ENCODE measurements at regions not wholly inside any gene's neighbourhood (a gene's known extent, or its start where the extent isn't known, plus 50 kb on each side); places are given as distances from the start of the nearest gene placed in this dataset.
"Not testable (repeated sequence)": the region's sequence is repeated elsewhere in the genome, so short reads cannot be mapped to it uniquely, and the experiment has no call there.

DNA sequence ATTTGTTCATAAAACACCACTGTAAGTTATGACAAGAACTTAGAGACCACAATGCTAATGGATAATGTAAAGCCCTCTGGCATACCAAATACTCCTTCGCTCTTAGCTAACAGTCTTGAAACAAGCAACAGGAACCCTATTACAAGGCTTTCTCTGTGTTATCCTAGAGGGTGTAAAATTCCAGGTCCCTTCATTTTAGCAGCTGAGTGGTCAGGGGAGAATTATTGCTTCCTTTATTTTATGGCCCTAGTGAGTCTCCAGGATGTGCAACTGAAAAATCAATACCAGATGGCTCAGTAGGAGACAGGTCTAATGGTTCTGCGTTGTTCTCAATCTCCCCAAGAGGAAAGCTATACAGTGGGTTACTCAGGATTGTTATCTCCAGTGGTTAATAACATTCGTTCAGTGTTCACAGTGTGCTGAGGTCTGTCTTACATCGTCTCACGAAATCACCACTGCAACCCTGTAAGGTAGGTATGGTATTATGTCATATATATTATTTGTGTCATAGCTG is 172.7 kb upstream of the CNOT2 start:
- no peak for FAIRE-seq

DNA sequence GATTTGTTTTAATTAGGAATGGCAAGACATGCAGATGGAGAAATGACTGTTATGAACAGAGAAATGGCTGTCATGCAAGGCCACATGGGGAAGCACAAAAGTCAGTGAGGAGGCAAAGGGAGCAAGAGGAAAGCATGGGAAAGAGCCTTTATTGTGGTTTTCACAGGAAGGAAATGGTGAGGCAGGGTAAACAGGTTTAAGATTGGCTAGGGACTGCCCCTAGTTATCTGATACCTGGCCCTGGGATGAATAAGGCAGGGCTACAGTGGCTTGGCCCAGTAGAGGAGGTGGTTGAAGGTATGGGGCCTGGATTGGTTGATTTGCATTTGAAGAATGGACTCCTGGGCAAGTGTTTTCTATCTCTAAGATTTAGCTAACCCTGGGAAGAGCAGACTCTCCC is 168.7 kb upstream of the CNOT2 start:
- FAIRE-seq: no peak

DNA sequence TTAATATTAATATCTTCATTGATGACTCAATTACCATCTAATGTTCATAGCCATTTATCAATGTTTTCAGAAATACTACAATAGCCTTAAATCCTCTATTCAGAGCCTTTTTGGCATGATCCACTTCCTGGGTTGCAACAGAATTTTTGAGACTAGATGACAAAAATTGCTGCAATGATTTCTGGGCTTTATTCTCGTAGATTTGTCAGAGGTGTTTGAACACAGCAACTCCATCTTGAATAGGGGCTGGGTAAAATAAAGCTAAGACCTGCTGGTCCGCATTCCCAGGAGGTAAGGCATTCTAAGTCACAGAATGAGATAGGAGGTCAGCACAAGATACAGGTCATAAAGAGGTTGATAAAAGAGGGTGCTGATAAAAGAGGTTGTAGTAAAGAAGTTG is 165.8 kb upstream of the CNOT2 start:
- FAIRE-seq: no peak

DNA sequence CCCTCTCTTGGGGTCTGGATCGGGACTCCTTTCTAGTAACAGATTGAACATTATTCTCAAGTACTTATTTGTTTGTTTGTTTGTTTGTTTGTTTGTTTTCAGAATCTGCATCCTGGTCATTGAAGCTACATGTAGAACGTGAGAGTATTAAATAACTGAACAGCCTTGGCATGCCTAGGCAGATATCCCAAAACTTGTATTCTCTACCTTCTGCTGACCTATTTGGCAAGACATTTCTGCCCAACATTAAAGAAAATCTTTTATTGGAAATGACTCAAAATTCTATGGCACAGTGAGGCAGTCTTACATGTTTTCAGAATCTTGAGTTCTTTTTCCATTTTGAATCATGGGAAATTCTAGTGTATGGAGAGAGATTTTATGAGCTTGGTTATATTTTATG is 165.1 kb upstream of the CNOT2 start:
- no peak for FAIRE-seq

DNA sequence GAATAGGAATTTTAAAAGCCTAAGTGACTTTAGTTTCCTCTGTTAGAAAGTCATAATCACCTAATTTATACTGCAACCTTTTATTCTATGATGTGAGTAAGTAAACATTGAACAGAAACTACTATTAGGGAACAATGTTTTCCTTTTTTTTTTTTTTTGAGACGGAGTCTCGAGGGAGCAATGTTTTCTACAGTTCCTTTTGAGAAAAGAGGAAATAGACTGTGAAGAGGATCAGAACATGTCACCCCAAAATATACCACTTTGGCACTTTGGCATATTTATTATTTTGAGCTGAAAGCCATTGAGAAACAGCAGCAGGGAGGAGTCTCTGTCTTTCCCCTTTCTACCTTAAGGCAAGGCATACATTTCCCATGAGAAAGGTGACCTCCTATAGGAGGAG is 162.7 kb upstream of the CNOT2 start:
- no peak for FAIRE-seq

DNA sequence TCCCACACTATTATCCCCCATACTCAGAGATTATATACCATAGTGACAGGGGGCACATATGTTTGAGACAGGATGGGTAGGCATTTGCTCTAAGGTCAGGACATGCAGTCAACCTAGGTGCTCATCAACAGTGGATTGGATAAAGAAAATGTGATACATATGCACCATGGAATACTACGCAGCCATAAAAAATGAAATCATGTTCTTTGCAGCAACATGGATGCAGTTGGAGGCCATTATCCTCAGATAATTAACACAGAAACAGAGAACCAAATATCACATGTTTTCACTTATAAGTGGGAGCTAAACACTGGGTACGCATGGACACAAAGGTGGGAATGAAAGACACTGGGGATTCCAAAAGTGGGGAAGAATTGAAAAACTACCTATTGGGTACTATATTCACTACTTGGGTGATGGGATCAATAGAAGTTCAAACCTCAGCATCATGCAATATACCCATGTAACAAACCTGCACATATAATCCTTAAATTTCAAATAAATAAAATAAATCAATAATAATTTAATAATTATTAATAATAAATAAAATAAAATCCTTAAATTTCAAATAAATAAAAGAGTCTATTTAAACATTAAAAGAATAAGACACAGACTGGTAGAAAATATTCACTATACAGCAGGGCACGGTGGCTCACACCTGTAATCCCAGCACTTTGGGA is 160.1 kb upstream of the CNOT2 start:
- no peak for FAIRE-seq

DNA sequence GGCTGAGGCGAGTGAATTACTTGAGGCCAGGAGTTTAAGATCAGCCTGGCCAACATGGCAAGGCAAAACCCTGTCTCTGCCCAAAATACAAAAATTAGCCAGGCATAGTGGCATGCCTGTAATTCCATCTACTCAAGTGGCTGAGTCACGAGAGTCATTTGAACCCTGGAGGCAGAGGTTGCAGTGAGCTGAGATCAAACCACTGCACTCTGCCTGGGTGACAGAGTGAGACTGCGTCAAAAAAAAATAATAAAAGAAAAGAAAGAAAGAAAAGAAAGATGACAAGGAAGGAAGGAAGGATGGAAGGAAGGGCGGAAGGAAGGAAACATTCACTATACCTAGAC is 159.6 kb upstream of the CNOT2 start:
- FAIRE-seq: no peak

DNA sequence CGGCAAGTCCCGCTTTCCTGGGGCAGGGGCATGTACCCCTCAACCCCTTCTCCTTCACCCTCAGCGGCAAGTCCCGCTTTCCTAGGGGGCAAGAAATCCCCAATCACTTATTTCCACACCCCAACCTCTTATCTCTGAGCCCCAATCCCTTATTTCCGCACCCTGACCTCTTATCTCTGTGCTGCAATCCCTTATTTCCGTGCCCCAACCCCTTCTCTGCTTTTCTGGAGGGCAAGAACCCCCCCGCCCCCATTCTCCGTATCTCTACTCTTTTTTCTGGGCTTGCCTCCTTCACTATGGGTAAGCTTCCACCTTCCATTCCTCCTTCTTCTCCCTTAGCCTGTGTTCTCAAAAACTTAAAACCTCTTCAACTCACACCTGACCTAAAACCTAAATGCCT is 156.9 kb upstream of the CNOT2 start:
- not testable (repeated sequence) for FAIRE-seq

DNA sequence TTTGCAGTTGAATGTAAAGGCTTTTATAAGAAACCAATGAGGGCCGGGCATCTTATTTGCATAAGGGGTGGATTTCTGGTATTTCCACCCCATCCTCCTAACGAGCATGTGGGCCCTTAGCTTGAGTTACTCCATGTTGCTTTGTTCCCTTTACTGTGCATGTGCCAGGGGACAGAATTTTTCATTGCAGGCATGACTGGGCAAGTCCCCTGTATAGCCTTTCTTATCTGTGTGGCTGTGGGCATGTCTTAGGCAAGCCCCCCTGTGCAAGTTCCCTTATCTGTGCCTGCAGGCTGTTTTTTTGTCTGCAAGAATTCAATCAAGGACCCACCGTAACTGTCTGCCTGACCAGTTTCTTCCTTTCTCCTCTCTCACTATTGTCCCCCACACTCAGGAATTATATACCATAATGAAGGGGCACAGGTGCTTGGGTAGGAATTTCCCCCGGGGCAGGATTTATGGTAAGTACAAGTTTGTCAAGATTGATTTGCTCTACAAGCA is 152.2 kb upstream of the CNOT2 start:
- FAIRE-seq: no peak

DNA sequence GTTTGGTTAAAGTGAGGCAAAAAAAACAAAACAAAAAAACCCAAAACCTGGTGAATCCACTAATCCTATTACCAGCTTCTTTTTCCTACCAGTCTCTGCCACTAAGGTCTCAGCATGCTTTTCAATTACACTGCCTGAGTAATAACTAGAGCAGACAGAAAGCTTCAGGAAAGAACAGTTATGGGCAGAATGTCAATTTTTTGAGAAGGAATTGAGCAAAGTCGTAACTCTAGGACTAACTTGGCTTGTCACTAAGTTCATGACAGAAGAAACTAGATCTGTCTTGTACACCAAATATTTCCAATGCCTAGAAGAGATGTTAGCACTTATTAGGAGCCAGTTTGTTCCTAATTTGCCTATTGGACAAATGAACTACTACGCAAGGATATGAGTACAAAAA is 148.8 kb upstream of the CNOT2 start:
- no peak for FAIRE-seq

DNA sequence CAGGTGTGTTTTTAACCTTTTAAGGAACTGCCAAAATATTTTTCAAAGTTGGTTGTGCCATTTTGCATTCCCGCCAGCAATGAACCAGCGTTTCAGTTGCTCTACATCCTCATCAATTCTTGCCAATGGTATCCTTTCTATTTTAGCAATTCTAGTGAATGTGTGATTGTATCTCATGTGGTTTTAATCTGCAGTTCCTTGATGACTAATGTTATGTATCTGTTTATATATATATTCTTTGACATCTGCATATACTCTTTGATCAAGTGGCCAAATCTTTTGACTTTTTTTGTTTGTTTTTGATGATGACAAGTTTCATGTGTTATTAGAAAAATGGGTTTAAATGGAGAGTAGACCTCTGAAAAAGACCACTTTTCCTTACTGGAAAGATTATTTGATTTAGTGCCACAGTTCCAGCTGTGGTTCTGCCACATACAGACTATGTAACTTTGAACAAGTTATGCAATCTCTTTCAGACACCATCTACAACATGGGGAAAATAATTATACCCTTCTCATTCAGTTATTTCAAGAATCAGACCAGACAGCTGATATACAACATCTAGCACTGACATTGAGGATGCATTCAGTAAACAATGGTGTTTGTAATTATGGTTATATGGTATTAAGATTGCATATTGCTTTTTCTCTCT is 146.3 kb upstream of the CNOT2 start:
- FAIRE-seq: no peak

DNA sequence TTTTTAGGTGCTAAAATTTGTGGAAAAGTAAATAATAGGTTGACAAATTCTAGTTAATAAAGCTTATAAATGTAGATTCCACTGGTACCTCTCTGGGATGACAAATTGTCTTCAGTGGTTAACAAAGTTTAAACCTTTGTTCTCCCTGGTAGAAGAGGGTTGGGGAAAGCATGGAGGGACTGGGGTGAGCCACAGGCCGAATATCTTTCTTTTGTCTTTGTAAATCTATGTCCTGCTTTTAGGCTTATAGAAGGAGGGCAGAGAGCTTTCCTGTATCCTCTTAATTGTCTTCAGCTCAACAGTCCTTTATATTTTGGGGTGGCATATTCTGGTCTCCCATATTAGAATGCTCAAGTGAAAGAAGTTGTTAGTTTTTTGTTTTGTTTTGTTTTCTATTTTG is 142.2 kb upstream of the CNOT2 start:
- no peak for FAIRE-seq

DNA sequence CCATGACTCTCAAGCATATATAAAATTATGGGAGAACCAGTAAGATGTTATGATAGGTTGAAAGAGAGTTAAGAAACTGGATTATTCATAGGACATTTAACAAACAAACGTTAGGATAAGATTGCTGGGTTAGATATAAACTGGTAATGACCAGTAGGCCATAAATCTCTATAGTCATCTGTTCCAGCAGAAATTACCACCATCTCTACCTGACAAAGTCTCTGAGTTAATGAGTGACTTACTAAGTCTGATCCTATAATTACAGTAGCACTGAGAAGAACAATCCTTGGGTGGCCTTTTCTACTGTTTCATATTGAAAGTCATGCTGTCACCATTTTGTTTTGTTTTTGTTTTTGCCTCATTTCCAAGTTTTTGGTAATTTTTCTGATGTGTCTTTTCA is 136.9 kb upstream of the CNOT2 start:
- FAIRE-seq: no peak

DNA sequence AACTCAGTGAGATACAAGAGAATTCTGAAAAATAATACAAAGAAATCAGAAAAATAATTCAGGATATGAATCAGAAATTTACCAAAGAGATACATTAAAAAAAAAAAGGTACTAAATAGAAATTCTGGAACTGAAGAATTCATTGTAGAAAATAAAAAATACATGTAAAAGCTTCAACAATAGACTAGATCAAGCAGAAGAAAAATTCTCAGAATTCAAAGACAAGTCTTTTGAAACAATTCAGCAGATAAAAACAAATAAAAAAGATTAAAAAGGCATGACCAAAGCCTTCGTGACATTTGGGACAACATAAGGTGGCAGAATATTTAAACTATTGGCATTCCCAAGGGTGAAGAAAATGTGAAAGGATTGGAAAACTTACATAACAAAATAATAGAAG is 133.1 kb upstream of the CNOT2 start:
- FAIRE-seq: peak; percentile 58

DNA sequence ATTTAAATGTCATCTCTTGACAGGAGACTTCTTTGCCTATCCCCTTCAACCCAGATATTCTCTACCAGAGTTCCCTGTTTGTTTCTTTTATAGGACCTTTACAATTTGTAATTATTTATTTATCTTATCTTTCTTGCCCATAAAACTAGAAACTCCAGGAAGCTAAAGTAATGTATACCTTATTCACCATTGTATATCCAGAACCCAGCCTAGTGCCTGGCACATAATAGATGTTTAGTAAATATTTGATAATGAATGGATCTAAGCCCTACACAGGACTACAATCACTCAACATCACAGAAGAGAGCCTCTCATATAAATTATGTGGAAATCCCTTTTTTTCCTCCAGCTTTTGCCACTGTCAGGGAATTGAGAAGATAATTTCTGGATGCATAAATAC is 125.6 kb upstream of the CNOT2 start:
- FAIRE-seq: no peak

DNA sequence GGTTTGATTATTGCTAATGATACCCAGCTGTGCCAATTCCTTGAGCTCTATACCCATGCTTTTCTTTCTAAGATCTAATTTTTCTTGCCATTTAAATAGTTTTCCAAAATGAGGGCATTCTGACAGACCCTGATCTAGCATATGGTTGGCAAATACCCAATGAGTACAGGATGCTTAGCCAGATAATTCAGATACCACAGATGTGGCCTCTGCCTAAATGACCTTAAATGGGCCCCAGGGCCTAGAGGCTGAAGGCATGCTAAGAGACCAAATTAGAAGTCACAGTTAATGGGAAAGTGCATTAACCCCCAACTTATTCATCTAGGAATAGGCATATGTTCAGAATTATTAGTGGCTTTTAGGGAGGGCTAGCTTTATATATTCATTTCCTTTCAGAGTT is 122.3 kb upstream of the CNOT2 start:
- no peak for FAIRE-seq

DNA sequence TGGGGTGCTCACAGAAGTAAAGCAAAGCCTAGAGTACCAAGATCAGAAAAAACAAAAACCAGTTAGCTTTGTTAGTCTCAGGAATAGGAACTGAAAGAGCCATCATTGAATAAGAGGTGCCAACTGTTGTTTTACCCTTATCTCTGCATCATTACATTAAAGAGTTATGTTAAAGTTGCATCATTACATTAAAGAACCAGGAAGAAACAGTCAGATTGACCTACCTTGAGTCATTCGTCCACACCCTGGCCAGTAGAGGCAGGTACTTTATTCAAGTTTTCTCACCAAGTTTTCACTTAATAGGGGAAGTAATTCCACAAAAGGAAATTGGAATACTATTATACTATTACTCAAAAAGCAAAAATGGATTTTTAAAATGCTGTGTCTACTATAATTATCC is 121.7 kb upstream of the CNOT2 start:
- no peak for FAIRE-seq

DNA sequence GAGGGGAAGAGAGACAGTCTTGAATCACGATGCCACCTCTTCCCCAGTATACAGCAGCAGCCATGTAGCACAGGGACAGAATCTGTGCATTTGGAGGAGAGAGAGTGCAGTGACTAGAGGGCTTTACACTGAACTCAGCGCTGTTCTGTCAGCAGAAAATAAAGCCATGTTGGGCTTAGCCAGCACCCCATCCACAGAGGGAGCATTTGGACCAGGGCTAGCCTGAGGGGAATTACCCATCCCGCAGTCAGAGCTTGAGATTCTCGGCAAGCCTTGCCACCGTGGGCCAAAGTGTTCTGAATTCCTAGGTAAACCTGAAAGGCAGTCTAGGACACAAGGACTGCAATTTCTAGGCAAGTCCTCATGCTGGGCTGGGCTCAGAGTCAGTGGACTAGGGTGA is 120.4 kb upstream of the CNOT2 start:
- no peak for FAIRE-seq

DNA sequence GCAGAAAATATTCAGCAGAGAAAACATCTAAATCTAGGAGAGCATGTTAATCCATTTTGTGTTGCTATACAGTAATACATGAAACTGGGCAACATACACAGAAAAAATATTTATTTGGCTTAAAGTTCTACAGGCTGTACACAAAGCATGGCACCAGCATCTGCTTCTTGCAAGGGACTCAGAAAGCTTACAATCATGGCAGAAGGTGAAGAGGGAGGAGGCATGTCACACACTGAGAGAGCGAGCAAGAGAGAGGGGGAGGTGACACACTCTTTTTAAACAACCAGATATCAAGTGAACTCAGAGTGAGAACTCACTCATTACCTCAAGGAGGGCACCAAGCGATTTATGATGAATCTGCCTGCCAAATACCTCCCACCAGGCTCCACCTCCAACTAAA is 94.2 kb upstream of the CNOT2 start:
- FAIRE-seq: no peak

DNA sequence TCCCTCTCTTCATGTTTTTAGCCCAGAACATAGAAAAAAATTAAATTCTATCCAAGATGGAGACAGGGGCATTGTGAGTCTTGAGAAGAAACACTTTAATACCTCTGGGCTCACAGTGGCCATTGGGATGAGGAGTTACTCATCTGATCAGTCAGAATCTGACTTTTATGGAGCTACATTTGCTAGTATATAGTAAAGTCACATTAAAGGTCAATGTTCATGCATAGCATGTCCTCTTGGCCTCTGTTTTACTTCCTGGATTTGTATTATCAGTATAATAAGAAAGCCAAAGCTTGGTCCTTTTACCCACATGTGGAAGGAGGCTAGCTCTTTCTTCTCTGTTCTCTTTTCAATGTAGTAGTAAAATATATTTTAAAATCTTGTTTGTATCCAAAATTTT is 93.6 kb upstream of the CNOT2 start:
- no peak for FAIRE-seq

DNA sequence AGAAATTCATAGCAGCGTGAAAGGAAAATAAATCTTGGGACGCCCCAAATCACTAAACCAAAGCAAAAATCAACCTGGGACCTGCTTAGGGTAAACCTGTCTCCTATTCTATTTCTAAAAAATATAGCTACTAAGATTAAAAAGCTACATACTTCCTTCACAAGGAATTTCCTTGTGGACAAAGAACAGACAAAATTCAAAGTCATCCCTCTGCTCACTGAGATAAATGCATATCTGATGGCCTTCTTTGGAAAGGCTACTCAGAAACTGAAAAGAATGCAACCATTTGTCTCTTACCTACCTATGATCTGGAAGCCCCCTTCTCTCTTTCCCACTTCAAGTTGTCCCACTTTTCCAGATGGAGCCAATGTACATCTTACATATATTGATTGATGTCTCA is 93.0 kb upstream of the CNOT2 start:
- FAIRE-seq: no peak

DNA sequence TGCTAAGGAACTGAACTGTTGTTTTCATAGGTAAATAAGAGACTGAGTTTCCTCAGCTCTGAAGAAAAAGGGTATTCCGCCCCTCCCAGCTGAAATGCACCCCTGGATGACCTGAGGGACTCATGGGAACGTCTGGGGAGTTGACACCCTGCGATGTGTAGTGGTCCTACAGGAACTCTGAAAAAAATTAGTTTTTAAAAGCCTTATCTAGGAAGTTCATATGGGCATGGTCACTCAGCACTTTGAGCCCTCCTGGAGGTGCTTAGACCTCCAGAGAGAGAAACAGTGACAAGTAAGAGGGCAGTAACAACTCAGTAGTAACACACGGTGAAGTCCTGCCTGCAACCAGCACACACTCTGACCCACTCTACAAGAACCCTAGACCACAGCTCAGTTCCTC is 91.2 kb upstream of the CNOT2 start:
- no peak for FAIRE-seq

DNA sequence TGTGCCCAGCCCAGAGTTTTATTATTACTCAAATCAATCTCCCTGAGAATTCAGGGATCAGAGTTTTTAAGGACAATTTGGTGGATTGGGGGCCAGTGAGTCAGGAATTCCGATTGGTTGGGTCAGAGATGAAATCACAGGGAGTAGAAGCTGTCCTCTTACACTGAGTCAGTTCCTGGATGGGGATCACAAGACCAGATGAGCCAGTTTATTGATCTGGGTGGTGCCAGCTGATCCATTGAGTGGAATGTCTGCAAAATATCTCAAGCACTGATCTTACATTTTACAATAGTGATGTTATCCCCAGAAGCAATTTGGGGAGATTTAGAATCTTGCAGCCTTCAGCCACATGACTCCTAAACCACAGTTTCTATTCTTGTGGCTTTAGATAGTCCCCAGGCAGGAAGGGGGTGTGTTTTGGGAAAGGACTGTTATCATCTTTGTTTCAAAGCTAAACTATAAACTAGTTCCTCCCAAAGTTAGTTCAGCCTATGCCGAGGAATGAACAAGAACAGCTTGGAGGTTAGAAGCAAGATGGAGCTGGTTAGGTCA is 89.1 kb upstream of the CNOT2 start:
- no peak for FAIRE-seq

DNA sequence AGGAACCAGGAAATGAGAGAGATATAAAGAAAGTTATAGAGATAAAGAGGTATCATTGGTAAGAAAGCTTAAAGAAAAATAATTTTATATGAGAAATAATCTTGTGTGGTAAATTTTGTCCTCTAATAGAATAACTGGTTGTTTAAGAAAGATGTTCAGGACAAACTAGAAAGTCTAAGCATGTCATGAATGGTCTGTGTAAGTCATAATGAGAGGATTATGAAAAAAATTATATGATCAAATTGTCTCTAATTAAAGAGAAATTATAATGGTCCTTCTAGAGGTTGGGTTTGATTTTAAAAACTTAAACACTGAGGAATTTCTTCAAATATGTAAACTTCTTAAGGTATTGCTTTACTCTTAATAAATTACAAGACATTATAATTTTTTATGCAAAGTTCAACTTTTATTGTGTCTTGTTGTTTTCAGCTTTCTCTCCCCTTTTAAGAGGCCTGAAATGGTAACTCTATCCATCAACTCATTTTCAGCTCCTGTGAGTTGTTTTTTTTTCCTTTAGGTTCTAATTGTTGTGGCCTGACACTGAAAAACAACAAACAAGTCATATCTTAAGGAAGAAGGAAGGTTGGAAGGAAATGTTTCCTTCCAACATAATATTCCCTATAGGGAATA is 88.2 kb upstream of the CNOT2 start:
- FAIRE-seq: peak; percentile 58
